BE2C (cell line): ENCODE measurements at regions not wholly inside any gene's neighbourhood (a gene's known extent, or its start where the extent isn't known, plus 50 kb on each side); places are given as distances from the start of the nearest gene placed in this dataset.

Experiments
- DNase-seq: peaks from one replicate; pipeline ENCODE4 v3.0.0-alpha.2; 2020
- H3K27me3 ChIP-seq: fragments of 250-450 bp; sonication (Bioruptor Pico); 2 replicates; pipeline ENCODE4 v1.5.1; 2020; ENCODE audit warnings: mild to moderate bottlenecking
- H3K36me3 ChIP-seq: fragments of 250-450 bp; sonication (Bioruptor Pico); 2 replicates; pipeline ENCODE4 v1.5.1; 2020; ENCODE audit warnings: mild to moderate bottlenecking
- H3K4me1 ChIP-seq: fragments of 250-450 bp; sonication (Bioruptor Pico); 2 replicates; pipeline ENCODE4 v1.5.1; 2020
- H3K4me3 ChIP-seq: 2 replicates; pipeline ENCODE4 v1.5.1; 2011; ENCODE audit warnings: low read depth, low read length
- H3K9me3 ChIP-seq: fragments of 250-450 bp; sonication (Bioruptor Pico); 2 replicates; pipeline ENCODE4 v1.5.1; 2020
- TF ChIP-seq, protein P1 (sequence below): IDR thresholded peaks from 2 replicates; pipeline ENCODE4 v1.5.1; 2012; ENCODE audit warnings: mild to moderate bottlenecking, low read depth, low read length

- H3K4me1 ChIP-seq, result no peaks in the 10 kb centered on the region
- DNase-seq, result no peak
These were observed 115.3 kb upstream of the SCN7A start for GRCh38 chr2:166609183-166609959.

DNA sequence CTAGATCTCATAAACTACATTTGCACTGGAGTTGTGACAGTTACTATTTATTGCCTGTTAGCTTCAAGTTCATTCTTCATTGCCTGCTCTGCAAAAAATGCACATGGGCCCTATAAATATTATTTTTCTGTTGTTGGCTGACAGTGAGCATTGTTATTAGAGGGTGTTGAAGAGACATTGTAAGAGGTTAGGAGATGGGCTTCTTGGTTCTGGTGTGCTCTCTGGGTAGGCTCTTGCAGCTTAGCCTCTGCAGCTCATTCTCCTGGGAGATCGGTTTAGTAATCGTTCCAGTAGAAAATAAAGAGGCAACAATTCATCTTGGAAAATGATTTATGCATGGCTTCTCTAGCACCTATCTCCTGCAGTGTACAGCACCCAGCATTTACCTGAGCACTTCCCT, 113.8 kb upstream of the SCN7A start:
- TF ChIP-seq, protein P1, sequence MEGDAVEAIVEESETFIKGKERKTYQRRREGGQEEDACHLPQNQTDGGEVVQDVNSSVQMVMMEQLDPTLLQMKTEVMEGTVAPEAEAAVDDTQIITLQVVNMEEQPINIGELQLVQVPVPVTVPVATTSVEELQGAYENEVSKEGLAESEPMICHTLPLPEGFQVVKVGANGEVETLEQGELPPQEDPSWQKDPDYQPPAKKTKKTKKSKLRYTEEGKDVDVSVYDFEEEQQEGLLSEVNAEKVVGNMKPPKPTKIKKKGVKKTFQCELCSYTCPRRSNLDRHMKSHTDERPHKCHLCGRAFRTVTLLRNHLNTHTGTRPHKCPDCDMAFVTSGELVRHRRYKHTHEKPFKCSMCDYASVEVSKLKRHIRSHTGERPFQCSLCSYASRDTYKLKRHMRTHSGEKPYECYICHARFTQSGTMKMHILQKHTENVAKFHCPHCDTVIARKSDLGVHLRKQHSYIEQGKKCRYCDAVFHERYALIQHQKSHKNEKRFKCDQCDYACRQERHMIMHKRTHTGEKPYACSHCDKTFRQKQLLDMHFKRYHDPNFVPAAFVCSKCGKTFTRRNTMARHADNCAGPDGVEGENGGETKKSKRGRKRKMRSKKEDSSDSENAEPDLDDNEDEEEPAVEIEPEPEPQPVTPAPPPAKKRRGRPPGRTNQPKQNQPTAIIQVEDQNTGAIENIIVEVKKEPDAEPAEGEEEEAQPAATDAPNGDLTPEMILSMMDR, result no peak
- H3K27me3 ChIP-seq, result no peaks in the 10 kb centered on the region
- H3K9me3 ChIP-seq, result no peaks in the 10 kb centered on the region
- no peak for DNase-seq
- no peak overlapping the region for H3K4me3 ChIP-seq
- H3K36me3 ChIP-seq, result no peaks in the 10 kb centered on the region
- no peaks in the 10 kb centered on the region for H3K4me1 ChIP-seq

More at GRCh38 chr2:166609183-166609959, 115.3 kb upstream of the SCN7A start:
- H3K27me3 ChIP-seq, result no peaks in the 10 kb centered on the region
- H3K4me3 ChIP-seq, result no peak overlapping the region
- no peaks in the 10 kb centered on the region for H3K9me3 ChIP-seq
- TF ChIP-seq, protein P1, result 0 out of 2 replicates have a peak, but pooled peaks have one; percentile 12
- no peaks in the 10 kb centered on the region for H3K36me3 ChIP-seq

DNA sequence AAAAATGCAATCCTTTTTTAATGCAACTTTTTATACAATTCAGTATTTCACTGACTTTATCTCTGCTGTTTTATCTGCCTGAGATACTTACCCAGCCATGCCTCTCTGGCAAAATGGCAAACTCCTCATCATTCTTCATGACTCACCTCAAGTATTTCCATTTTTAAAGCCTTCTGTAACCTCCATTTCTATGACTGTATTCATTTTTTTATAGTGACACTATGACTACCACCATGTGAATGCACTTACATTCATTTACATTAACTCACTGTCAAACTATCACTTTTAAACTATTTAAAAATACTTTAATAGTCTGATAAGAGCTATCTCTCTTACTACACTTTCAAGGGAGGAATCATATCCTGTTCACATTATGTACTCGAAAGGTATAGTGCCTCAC, 99.4 kb upstream of the SCN7A start:
- H3K4me1 ChIP-seq, result no peaks in the 10 kb centered on the region
- no peaks in the 10 kb centered on the region for H3K36me3 ChIP-seq
- no peak for DNase-seq
- TF ChIP-seq, protein P1, result no peak
- H3K4me3 ChIP-seq, result no peak overlapping the region
- no peaks in the 10 kb centered on the region for H3K9me3 ChIP-seq
- H3K27me3 ChIP-seq, result no peaks in the 10 kb centered on the region

DNA sequence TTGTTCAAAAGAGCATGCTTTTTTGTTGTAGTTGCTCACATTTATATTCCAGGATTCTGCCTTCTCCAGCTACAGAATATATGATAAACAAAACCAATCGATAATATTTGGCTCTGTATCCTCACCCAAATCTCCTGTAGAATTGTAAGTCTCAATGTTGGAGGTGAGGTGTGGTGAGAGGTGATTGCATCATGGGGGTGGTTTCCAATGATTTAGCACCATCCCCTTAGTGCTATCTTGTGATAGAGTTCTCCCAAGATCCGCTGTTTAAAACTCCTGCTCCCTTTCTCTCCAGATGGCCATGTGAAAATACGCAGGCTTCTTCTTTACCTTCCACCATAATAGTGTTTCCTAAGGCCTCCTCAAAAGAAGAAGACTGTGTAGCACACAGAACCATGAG, 98.7 kb upstream of the SCN7A start:
- Histone ChIP-seq H3K36me3 (no peaks in the 10 kb centered on the region), H3K9me3 (no peaks in the 10 kb centered on the region), H3K27me3 (no peaks in the 10 kb centered on the region), H3K4me3 (no peak overlapping the region), H3K4me1 (no peaks in the 10 kb centered on the region)
- TF ChIP-seq, protein P1, result no peak
- no peak for DNase-seq

DNA sequence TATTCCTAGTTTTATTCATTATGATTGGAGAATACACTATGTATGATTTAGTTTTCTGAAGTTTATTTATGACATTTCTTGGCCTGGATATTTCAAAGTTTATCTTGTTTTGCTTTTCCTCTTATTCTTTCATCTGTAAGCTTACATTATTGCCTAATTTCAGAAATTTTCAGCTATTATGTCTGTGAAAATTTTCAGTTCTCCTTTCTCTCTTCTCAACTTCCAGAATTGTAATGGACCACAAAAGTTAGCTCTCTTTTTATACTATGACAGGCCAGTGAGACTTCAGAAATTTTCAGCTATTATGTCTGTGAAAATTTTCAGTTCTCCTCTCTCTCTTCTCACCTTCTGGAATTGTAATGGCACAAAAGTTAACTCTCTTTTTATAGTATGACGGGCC, 97.2 kb upstream of the SCN7A start:
- TF ChIP-seq, protein P1, result no peak
- DNase-seq, result no peak
- H3K4me3 ChIP-seq, result no peak overlapping the region
- no peaks in the 10 kb centered on the region for H3K27me3 ChIP-seq
- H3K4me1 ChIP-seq, result no peaks in the 10 kb centered on the region
- H3K9me3 ChIP-seq, result no peaks in the 10 kb centered on the region
- no peaks in the 10 kb centered on the region for H3K36me3 ChIP-seq

- Histone ChIP-seq H3K27me3 (no peaks in the 10 kb centered on the region), H3K4me1 (no peaks in the 10 kb centered on the region), H3K36me3 (no peaks in the 10 kb centered on the region), H3K9me3 (no peaks in the 10 kb centered on the region), H3K4me3 (no peak overlapping the region)
- DNase-seq, result no peak
- TF ChIP-seq, protein P1, result no peak
These were observed 79.3 kb upstream of the SCN7A start for GRCh38 chr2:166573391-166573790.
